ENCODE measurements at regions not wholly inside any gene's neighbourhood (a gene's known extent, or its start where the extent isn't known, plus 50 kb on each side); places are given as distances from the start of the nearest gene placed in this dataset.
"Not testable (repeated sequence)": the region's sequence is repeated elsewhere in the genome, so short reads cannot be mapped to it uniquely, and the experiment has no call there.

GRCh38 chr11:23884341-23884740, 612.5 kb upstream of the LUZP2 start:
- Mint-ChIP-seq H3K36me3 (ENCODE audit: low read depth, unreplicated experiment) (no peaks in the 10 kb centered on the region), H3K4me3 (ENCODE audit: unreplicated experiment) (no peak overlapping the region), H3K4me1 (ENCODE audit: low read depth, unreplicated experiment) (peaks cover 4% of the 10 kb centered on the region), H3K27me3 (ENCODE audit: low read depth, unreplicated experiment) (no peaks in the 10 kb centered on the region), H3K27ac (ENCODE audit: unreplicated experiment) (no peak overlapping the region), H3K9me3 (ENCODE audit: unreplicated experiment) (peaks cover 13% of the 10 kb centered on the region)
- FAIRE-seq (no peak), DNase-seq (ENCODE audit: low read depth) (no peak)
- Histone ChIP-seq H3K4me1 (ENCODE audit: insufficient read depth, low read length) (no peaks in the 10 kb centered on the region), H3K4me2 (ENCODE audit: low read length) (no peak overlapping the region), H3K9ac (ENCODE audit: low read length) (no peak overlapping the region), H3K27me3 (ENCODE audit: insufficient read depth, low read length) (no peaks in the 10 kb centered on the region), H2AFZ (ENCODE audit: low read depth, low read length) (no peak overlapping the region), H3K4me3 (ENCODE audit: insufficient read depth, low read depth, low read length) (no peak overlapping the region), H3K9me3 (ENCODE audit: insufficient read depth, low read depth, low read length) (no peaks in the 10 kb centered on the region), H4K20me1 (ENCODE audit: insufficient read depth, low read length) (no peaks in the 10 kb centered on the region), H3K36me3 (ENCODE audit: insufficient read depth, low read length) (no peaks in the 10 kb centered on the region), H3K79me2 (ENCODE audit: insufficient read depth, low read length) (no peaks in the 10 kb centered on the region), H3K27ac (ENCODE audit: low read depth, low read length) (no peak overlapping the region)
- TF ChIP-seq EZH2 (IDR thresholded peaks at IDR 0.05; ENCODE audit: insufficient read depth, low read length) (no peak), CTCF (IDR thresholded peaks at IDR 0.05; ENCODE audit: insufficient read depth, low read depth, low read length) (no peak)

- H3K4me2 ChIP-seq (ENCODE audit: low read length): no peak overlapping the region
- H3K9me3 Mint-ChIP-seq (ENCODE audit: unreplicated experiment): peaks cover 16% of the 10 kb centered on the region
- H3K27ac ChIP-seq (ENCODE audit: low read depth, low read length): no peak overlapping the region
- H3K36me3 Mint-ChIP-seq (ENCODE audit: low read depth, unreplicated experiment): no peaks in the 10 kb centered on the region
- no peak overlapping the region for H3K27ac Mint-ChIP-seq (ENCODE audit: unreplicated experiment)
- no peak overlapping the region for H3K4me3 Mint-ChIP-seq (ENCODE audit: unreplicated experiment)
- no peak overlapping the region for H3K9ac ChIP-seq (ENCODE audit: low read length)
- DNase-seq (ENCODE audit: low read depth) (no peak), FAIRE-seq (no peak)
- no peaks in the 10 kb centered on the region for H3K36me3 ChIP-seq (ENCODE audit: insufficient read depth, low read length)
- no peaks in the 10 kb centered on the region for H4K20me1 ChIP-seq (ENCODE audit: insufficient read depth, low read length)
- no peaks in the 10 kb centered on the region for H3K79me2 ChIP-seq (ENCODE audit: insufficient read depth, low read length)
- no peak overlapping the region for H3K4me3 ChIP-seq (ENCODE audit: insufficient read depth, low read depth, low read length)
- no peaks in the 10 kb centered on the region for H3K4me1 Mint-ChIP-seq (ENCODE audit: low read depth, unreplicated experiment)
- H3K9me3 ChIP-seq (ENCODE audit: insufficient read depth, low read depth, low read length): no peaks in the 10 kb centered on the region
- no peaks in the 10 kb centered on the region for H3K4me1 ChIP-seq (ENCODE audit: insufficient read depth, low read length)
- H2AFZ ChIP-seq (ENCODE audit: low read depth, low read length): no peak overlapping the region
- H3K27me3 Mint-ChIP-seq (ENCODE audit: low read depth, unreplicated experiment): no peaks in the 10 kb centered on the region
- no peaks in the 10 kb centered on the region for H3K27me3 ChIP-seq (ENCODE audit: insufficient read depth, low read length)
- TF ChIP-seq CTCF (IDR thresholded peaks at IDR 0.05; ENCODE audit: insufficient read depth, low read depth, low read length) (no peak), EZH2 (IDR thresholded peaks at IDR 0.05; ENCODE audit: insufficient read depth, low read length) (no peak)
Observed at GRCh38 chr11:23885801-23886200, 611.1 kb upstream of the LUZP2 start.

- DNase-seq (ENCODE audit: low read depth); FAIRE-seq; H3K27ac Mint-ChIP-seq (ENCODE audit: unreplicated experiment): not testable (repeated sequence)
Observed at GRCh38 chr11:23887122-23887521, 609.7 kb upstream of the LUZP2 start.

More at GRCh38 chr11:23887122-23887521, 609.7 kb upstream of the LUZP2 start:
- not testable (repeated sequence) for H3K4me2 ChIP-seq (ENCODE audit: low read length); H3K4me1 ChIP-seq (ENCODE audit: insufficient read depth, low read length); H3K4me3 ChIP-seq (ENCODE audit: insufficient read depth, low read depth, low read length); H3K27ac ChIP-seq (ENCODE audit: low read depth, low read length); H3K36me3 ChIP-seq (ENCODE audit: insufficient read depth, low read length); H3K79me2 ChIP-seq (ENCODE audit: insufficient read depth, low read length); H3K27me3 Mint-ChIP-seq (ENCODE audit: low read depth, unreplicated experiment); H3K27me3 ChIP-seq (ENCODE audit: insufficient read depth, low read length); H3K9me3 ChIP-seq (ENCODE audit: insufficient read depth, low read depth, low read length); H4K20me1 ChIP-seq (ENCODE audit: insufficient read depth, low read length); H3K4me1 Mint-ChIP-seq (ENCODE audit: low read depth, unreplicated experiment); H3K36me3 Mint-ChIP-seq (ENCODE audit: low read depth, unreplicated experiment); H2AFZ ChIP-seq (ENCODE audit: low read depth, low read length); H3K4me3 Mint-ChIP-seq (ENCODE audit: unreplicated experiment); H3K9ac ChIP-seq (ENCODE audit: low read length)
- peaks cover 19% of the 10 kb centered on the region for H3K9me3 Mint-ChIP-seq (ENCODE audit: unreplicated experiment)
